22Rv1 (cell line): ENCODE measurements at regions not wholly inside any gene's neighbourhood (a gene's known extent, or its start where the extent isn't known, plus 50 kb on each side); places are given as distances from the start of the nearest gene placed in this dataset.

Experiments
- H3K27ac ChIP-seq: fragments of 450-650 bp; 2 replicates; pipeline ENCODE4 v1.5.1; 2017
- ZFX ChIP-seq: fragments of 450-650 bp; IDR thresholded peaks from 2 replicates; pipeline ENCODE4 v1.6.1; 2017; ENCODE audit warnings: antibody characterized with exemption, borderline replicate concordance
- TF ChIP-seq, protein P1 (sequence below): fragments of 450-650 bp; IDR thresholded peaks from 2 replicates; pipeline ENCODE4 v1.5.1; 2017; ENCODE audit warnings: mild to moderate bottlenecking

DNA sequence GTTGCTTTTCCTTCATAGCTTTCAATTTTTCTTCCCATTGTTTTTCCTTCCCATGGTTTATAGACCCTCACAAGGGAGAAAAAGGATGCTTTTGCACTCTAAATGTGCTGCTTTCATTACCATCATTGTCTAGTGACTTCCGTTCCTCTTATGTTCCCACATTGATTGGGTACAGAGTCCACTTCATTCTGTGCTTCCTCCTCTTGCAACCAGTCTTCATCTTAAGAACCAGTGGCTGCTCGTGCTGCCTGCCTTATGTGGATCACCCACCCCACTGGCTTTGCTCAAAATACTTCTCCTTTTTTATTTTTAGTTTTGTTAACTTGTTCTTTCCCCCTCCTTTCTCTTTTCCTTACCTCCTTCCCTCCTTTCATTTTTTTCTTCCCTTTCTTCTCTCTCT, 76.5 kb upstream of the BOD1L1 start:
- no peak for TF ChIP-seq ZFX
- TF ChIP-seq, protein P1, sequence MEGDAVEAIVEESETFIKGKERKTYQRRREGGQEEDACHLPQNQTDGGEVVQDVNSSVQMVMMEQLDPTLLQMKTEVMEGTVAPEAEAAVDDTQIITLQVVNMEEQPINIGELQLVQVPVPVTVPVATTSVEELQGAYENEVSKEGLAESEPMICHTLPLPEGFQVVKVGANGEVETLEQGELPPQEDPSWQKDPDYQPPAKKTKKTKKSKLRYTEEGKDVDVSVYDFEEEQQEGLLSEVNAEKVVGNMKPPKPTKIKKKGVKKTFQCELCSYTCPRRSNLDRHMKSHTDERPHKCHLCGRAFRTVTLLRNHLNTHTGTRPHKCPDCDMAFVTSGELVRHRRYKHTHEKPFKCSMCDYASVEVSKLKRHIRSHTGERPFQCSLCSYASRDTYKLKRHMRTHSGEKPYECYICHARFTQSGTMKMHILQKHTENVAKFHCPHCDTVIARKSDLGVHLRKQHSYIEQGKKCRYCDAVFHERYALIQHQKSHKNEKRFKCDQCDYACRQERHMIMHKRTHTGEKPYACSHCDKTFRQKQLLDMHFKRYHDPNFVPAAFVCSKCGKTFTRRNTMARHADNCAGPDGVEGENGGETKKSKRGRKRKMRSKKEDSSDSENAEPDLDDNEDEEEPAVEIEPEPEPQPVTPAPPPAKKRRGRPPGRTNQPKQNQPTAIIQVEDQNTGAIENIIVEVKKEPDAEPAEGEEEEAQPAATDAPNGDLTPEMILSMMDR, result no peak
- no peak overlapping the region for H3K27ac ChIP-seq

- TF ChIP-seq, protein P1, result no peak
- TF ChIP-seq ZFX, result no peak
- H3K27ac ChIP-seq, result no peak overlapping the region; the same call in 1 of the 2 replicates
Observed at GRCh38 chr4:13704761-13705160, 77.2 kb upstream of the BOD1L1 start.

DNA sequence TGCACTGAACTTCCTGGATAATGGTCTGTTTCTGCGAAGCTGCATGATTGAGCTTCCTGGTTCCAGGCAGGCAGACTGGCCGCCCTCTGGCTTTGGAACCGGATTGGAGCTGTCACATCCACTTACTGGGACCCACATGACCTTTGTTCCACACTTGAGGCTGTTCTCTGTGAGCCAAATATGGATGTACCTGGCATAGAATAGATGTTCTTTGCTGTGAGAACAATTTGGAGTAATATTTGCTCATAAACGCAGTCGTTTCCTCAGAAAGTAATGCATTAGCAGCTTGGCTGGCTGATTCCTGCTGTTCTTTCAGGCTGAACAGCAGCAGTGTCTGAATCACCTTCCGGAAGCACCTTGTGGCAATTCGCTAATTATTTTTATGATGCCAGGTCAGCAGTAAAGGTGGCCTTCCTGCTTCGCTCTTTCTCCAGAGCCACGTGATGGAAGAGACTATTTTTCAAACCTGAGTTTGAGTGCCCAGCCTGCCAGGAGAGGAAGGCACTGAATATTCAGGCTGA, 78.1 kb upstream of the BOD1L1 start:
- H3K27ac ChIP-seq, result peak overlapping the region; percentile 30; the same call in 1 of the 2 replicates
- no peak for TF ChIP-seq ZFX
- TF ChIP-seq, protein P1, result no peak

GRCh38 chr4:13706120-13706519, 78.6 kb upstream of the BOD1L1 start:
- peak overlapping the region; percentile 30; the same call in 1 of the 2 replicates for H3K27ac ChIP-seq
- TF ChIP-seq, protein P1, result no peak
- TF ChIP-seq ZFX, result no peak

- TF ChIP-seq ZFX, result no peak
- TF ChIP-seq, protein P1, result no peak
Observed at GRCh38 chr4:13706716-13707115, 79.2 kb upstream of the BOD1L1 start.

GRCh38 chr4:13710246-13710885, 82.8 kb upstream of the BOD1L1 start:
- TF ChIP-seq, protein P1, result no peak
- TF ChIP-seq ZFX, result no peak
- H3K27ac ChIP-seq, result no peak overlapping the region

More at GRCh38 chr4:13706716-13707115, 79.2 kb upstream of the BOD1L1 start:
- H3K27ac ChIP-seq, result no peak overlapping the region

GRCh38 chr4:13711233-13711785, 83.8 kb upstream of the BOD1L1 start:
- no peak overlapping the region for H3K27ac ChIP-seq
- TF ChIP-seq, protein P1, result no peak
- TF ChIP-seq ZFX, result no peak
